ENCODE measurements at regions not wholly inside any gene's neighbourhood (a gene's known extent, or its start where the extent isn't known, plus 50 kb on each side); places are given as distances from the start of the nearest gene placed in this dataset.

- no peak for TF ChIP-seq POLR2A (IDR thresholded peaks at IDR 0.05)
- TF ChIP-seq, protein P1, sequence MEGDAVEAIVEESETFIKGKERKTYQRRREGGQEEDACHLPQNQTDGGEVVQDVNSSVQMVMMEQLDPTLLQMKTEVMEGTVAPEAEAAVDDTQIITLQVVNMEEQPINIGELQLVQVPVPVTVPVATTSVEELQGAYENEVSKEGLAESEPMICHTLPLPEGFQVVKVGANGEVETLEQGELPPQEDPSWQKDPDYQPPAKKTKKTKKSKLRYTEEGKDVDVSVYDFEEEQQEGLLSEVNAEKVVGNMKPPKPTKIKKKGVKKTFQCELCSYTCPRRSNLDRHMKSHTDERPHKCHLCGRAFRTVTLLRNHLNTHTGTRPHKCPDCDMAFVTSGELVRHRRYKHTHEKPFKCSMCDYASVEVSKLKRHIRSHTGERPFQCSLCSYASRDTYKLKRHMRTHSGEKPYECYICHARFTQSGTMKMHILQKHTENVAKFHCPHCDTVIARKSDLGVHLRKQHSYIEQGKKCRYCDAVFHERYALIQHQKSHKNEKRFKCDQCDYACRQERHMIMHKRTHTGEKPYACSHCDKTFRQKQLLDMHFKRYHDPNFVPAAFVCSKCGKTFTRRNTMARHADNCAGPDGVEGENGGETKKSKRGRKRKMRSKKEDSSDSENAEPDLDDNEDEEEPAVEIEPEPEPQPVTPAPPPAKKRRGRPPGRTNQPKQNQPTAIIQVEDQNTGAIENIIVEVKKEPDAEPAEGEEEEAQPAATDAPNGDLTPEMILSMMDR (IDR thresholded peaks at IDR 0.05) = no peak
Measured at GRCh38 chr1:56399795-56400194, 179.6 kb downstream of the PLPP3 start.

All from suprapubic skin (tissue), 3 donors.